GM06990 (cell line): ENCODE measurements at regions not wholly inside any gene's neighbourhood (a gene's known extent, or its start where the extent isn't known, plus 50 kb on each side); places are given as distances from the start of the nearest gene placed in this dataset.

ENCODE experiments used
- DNase-seq: peaks from one replicate; pipeline ENCODE4 v3.0.0-alpha.2; 2011; ENCODE audit not compliant: insufficient read length; ENCODE audit errors: extremely low read depth
- H3K27me3 ChIP-seq: replicated peaks from 2 replicates; pipeline ENCODE4 v1.6.0; 2011; ENCODE audit warnings: low read length; ENCODE audit not compliant: control insufficient read depth, insufficient read depth
- H3K36me3 ChIP-seq: 2 replicates; pipeline ENCODE4 v1.5.1; 2011; ENCODE audit warnings: low read length; ENCODE audit not compliant: control insufficient read depth, insufficient read depth
- H3K4me3 ChIP-seq: replicated peaks from 2 replicates; pipeline ENCODE4 v1.5.1; 2011; ENCODE audit warnings: low read depth, mild to moderate bottlenecking, control low read depth, low read length
- TF ChIP-seq, protein P1 (sequence below): IDR thresholded peaks from 2 replicates; pipeline ENCODE4 v1.5.1; 2011; ENCODE audit warnings: low read length, control low read depth, mild to moderate bottlenecking, inconsistent platforms; ENCODE audit not compliant: insufficient read depth, poor library complexity, severe bottlenecking

DNA sequence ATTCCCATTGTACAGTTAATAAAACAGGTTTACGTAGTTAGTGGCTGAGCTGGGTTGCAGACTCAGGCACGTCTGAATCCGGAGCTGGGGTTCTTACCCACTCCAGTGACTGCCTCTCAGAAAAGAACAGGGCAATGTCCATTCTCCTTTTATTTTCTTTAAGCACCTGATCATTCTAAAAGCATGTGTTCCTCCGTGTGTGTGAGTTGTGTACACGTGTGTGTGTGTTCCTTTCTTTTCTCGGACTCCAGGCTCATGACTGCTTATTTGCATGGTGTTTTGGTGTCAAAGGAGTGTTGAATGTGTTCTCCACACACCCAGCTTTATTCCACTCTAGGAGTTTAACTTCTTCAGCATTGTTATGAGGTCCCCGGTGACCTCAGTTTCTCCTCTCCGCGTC, 260.1 kb downstream of the SNX10 start:
- no peaks in the 10 kb centered on the region; the same call in none of the 2 replicates for H3K27me3 ChIP-seq
- TF ChIP-seq, protein P1, sequence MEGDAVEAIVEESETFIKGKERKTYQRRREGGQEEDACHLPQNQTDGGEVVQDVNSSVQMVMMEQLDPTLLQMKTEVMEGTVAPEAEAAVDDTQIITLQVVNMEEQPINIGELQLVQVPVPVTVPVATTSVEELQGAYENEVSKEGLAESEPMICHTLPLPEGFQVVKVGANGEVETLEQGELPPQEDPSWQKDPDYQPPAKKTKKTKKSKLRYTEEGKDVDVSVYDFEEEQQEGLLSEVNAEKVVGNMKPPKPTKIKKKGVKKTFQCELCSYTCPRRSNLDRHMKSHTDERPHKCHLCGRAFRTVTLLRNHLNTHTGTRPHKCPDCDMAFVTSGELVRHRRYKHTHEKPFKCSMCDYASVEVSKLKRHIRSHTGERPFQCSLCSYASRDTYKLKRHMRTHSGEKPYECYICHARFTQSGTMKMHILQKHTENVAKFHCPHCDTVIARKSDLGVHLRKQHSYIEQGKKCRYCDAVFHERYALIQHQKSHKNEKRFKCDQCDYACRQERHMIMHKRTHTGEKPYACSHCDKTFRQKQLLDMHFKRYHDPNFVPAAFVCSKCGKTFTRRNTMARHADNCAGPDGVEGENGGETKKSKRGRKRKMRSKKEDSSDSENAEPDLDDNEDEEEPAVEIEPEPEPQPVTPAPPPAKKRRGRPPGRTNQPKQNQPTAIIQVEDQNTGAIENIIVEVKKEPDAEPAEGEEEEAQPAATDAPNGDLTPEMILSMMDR, result no peak
- H3K36me3 ChIP-seq, result no peaks in the 10 kb centered on the region
- no peak for DNase-seq
- H3K4me3 ChIP-seq, result no peak overlapping the region

DNA sequence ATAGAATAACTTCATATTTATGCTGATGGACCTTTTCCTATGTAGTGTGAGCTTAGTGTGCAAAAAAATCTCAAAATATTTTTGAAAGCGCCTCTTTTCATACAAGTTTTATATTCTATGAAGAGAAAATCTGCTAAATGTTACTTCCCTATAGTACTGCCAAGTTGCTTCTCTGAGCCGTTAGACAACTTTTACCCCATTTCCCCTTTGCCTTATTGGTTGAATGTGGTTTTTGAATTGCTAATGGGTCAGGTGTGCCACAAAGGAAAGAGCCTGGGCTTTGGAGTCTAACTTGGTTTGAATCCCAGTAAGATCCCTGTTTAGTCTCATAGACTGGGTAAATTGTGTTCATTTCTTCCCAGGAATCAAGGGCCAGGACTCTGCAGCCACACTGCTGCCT, 261.5 kb downstream of the SNX10 start:
- H3K4me3 ChIP-seq, result no peak overlapping the region
- TF ChIP-seq, protein P1, result no peak
- H3K36me3 ChIP-seq, result no peaks in the 10 kb centered on the region
- no peaks in the 10 kb centered on the region; the same call in none of the 2 replicates for H3K27me3 ChIP-seq
- DNase-seq, result no peak

DNA sequence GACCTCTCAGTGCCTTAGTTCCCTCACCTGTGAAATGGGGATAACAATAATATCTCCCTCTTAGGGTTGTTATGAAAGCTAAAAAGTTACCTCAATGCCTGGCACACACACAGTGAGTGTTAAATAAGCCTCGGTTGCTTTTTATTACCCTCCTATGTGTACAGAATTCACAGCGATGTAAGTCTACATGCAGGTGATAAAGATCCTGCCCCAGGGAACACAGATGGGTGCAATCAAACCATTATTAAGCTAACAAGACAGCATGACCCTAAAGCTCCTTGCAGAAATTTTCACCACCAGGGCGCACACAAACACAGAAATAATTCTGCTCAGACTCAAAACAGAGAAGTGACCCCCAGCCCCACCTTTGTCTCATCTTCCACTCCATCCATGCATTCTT, 261.9 kb downstream of the SNX10 start:
- no peaks in the 10 kb centered on the region; the same call in none of the 2 replicates for H3K27me3 ChIP-seq
- no peak overlapping the region for H3K4me3 ChIP-seq
- H3K36me3 ChIP-seq, result no peaks in the 10 kb centered on the region
- TF ChIP-seq, protein P1, result no peak
- DNase-seq, result no peak

DNA sequence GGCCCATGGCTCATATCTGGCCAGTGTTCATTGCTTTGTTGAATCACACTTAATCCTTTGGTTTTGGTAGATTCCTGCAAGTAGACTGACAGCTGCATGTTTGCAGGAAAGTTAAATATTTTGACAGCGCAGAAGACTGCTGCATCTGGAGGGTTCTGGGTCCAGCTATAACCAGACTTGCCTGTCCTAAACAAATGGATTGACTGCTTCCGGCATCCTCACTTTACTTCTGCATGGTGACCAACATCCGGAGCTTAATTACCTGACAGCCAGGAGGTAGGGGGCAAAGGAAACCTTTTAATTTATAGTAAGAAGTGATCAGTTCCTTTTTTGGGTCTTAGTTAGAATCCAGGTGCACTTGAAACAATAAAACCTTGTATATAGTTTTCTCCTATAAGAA, 263.3 kb downstream of the SNX10 start:
- TF ChIP-seq, protein P1, result no peak
- DNase-seq, result no peak
- Histone ChIP-seq H3K36me3 (no peaks in the 10 kb centered on the region), H3K4me3 (no peak overlapping the region), H3K27me3 (no peaks in the 10 kb centered on the region; the same call in none of the 2 replicates)

DNA sequence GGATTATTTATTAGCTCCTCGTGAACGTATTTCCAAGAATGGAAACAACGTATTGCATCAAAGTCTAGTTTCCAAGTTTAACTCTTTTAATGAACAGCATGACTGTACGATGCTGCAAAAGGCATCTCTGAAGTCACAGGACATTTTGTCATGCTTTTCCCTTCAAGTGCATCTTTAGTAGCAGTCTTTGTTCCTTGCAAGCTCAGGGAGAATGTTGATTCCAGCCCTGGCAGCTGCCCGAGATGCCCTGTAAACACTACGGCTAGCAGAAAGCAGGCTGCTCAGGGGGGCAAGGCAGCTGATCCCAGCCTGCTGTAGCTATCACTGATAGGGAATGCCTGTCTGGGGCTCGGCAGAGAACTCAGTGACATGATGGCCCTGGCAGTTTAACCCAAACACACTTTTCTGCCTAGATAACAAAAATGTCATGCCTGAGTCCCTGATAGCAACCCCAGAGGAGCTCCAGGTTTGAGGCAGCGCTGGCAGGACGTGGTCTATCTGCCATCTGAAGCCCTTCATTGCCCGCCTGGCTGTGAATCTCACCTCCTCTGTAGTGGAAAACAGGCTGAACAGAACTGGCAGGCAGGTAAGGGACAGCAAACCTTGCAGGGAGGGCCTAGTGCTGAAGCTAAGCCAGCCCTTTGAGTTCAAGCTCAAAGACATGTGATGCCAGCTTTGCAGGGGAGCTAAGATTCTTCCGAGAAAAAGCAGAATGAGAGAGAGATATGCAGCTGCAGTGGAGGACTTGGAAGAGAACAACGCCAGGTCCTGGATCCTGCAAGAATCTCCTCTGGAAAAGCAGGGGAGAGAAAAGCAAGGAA, 264.6 kb downstream of the SNX10 start:
- Histone ChIP-seq H3K4me3 (no peak overlapping the region), H3K36me3 (no peaks in the 10 kb centered on the region), H3K27me3 (no peaks in the 10 kb centered on the region; the same call in none of the 2 replicates)
- TF ChIP-seq, protein P1, result no peak
- no peak for DNase-seq
